GM18519 (cell line): ENCODE measurements at regions not wholly inside any gene's neighbourhood (a gene's known extent, or its start where the extent isn't known, plus 50 kb on each side); places are given as distances from the start of the nearest gene placed in this dataset.
"Not testable (repeated sequence)": the region's sequence is repeated elsewhere in the genome, so short reads cannot be mapped to it uniquely, and the experiment has no call there.

Experiments
- ATAC-seq: cut with Tn5 transposase; IDR thresholded peaks from one replicate; pipeline ENCODE4 v1.9.1; 2021; ENCODE audit warnings: mild to moderate bottlenecking, moderate library complexity; ENCODE audit not compliant: unreplicated experiment, low FRiP score

GRCh38 chr12:42935756-42936155, 346.2 kb upstream of the PRICKLE1 start:
- no peak for ATAC-seq

GRCh38 chr12:42935090-42935489, 345.5 kb upstream of the PRICKLE1 start:
- no peak for ATAC-seq

- no peak for ATAC-seq
Observed at GRCh38 chr12:42933461-42934081, 344.0 kb upstream of the PRICKLE1 start.

- ATAC-seq: no peak
Observed at GRCh38 chr12:42932936-42933335, 343.4 kb upstream of the PRICKLE1 start.

- no peak for ATAC-seq
Observed at GRCh38 chr12:42926232-42926631, 336.7 kb upstream of the PRICKLE1 start.

GRCh38 chr12:42924482-42924881, 334.9 kb upstream of the PRICKLE1 start:
- ATAC-seq: no peak

GRCh38 chr12:42923583-42923982, 334.0 kb upstream of the PRICKLE1 start:
- no peak for ATAC-seq

GRCh38 chr12:42923156-42923555, 333.6 kb upstream of the PRICKLE1 start:
- no peak for ATAC-seq

- no peak for ATAC-seq
Observed at GRCh38 chr12:42922505-42922850, 332.9 kb upstream of the PRICKLE1 start.

GRCh38 chr12:42921741-42922504, 332.4 kb upstream of the PRICKLE1 start:
- ATAC-seq: no peak

GRCh38 chr12:42919691-42920090, 330.1 kb upstream of the PRICKLE1 start:
- no peak for ATAC-seq

- ATAC-seq: no peak
Observed at GRCh38 chr12:42918443-42918842, 328.9 kb upstream of the PRICKLE1 start.

- no peak for ATAC-seq
Observed at GRCh38 chr12:42916143-42916542, 326.6 kb upstream of the PRICKLE1 start.

GRCh38 chr12:42915426-42915825, 325.9 kb upstream of the PRICKLE1 start:
- ATAC-seq: no peak

GRCh38 chr12:42912367-42912766, 322.8 kb upstream of the PRICKLE1 start:
- ATAC-seq: no peak

- ATAC-seq: no peak
Observed at GRCh38 chr12:42910656-42911055, 321.1 kb upstream of the PRICKLE1 start.

- ATAC-seq: no peak
Observed at GRCh38 chr12:42908712-42909111, 319.2 kb upstream of the PRICKLE1 start.

- not testable (repeated sequence) for ATAC-seq
Observed at GRCh38 chr12:42906801-42907200, 317.3 kb upstream of the PRICKLE1 start.

GRCh38 chr12:42905419-42905705, 315.8 kb upstream of the PRICKLE1 start:
- ATAC-seq: no peak

GRCh38 chr12:42904683-42905418, 315.3 kb upstream of the PRICKLE1 start:
- ATAC-seq: no peak

GRCh38 chr12:42903736-42904135, 314.2 kb upstream of the PRICKLE1 start:
- ATAC-seq: no peak

- no peak for ATAC-seq
Observed at GRCh38 chr12:42902001-42902400, 312.5 kb upstream of the PRICKLE1 start.
